GM21786 (cell line): ENCODE measurements at regions not wholly inside any gene's neighbourhood (a gene's known extent, or its start where the extent isn't known, plus 50 kb on each side); places are given as distances from the start of the nearest gene placed in this dataset.
A peak's percentile ranks its signal among the peaks of the same experiment; 100 is the strongest.
"Not testable (repeated sequence)": the region's sequence is repeated elsewhere in the genome, so short reads cannot be mapped to it uniquely, and the experiment has no call there.

Experiments
- ATAC-seq: cut with Tn5 transposase; IDR thresholded peaks from one replicate; pipeline ENCODE4 v1.9.1; 2021; ENCODE audit not compliant: unreplicated experiment

- no peak for ATAC-seq
These were observed 335.2 kb downstream of the FBXW7 start for GRCh38 chr4:152200511-152201333.

- no peak for ATAC-seq
These were observed 338.7 kb downstream of the FBXW7 start for GRCh38 chr4:152197211-152197610.

- ATAC-seq, result no peak
These were observed 340.0 kb downstream of the FBXW7 start for GRCh38 chr4:152195888-152196287.

- no peak for ATAC-seq
These were observed 342.8 kb downstream of the FBXW7 start for GRCh38 chr4:152193059-152193458.

- ATAC-seq, result no peak
These were observed 345.0 kb downstream of the FBXW7 start for GRCh38 chr4:152190907-152191306.

GRCh38 chr4:152189451-152190179 lies 346.3 kb downstream of the FBXW7 start:
- peak; percentile 83 for ATAC-seq

- no peak for ATAC-seq
These were observed 347.1 kb downstream of the FBXW7 start for GRCh38 chr4:152188801-152189200.

- no peak for ATAC-seq
These were observed 348.2 kb downstream of the FBXW7 start for GRCh38 chr4:152187693-152188092.

- no peak for ATAC-seq
These were observed 349.9 kb downstream of the FBXW7 start for GRCh38 chr4:152185786-152186550.

- no peak for ATAC-seq
These were observed 354.7 kb downstream of the FBXW7 start for GRCh38 chr4:152181150-152181549.

GRCh38 chr4:152180369-152180768 lies 355.5 kb downstream of the FBXW7 start:
- ATAC-seq, result no peak

- ATAC-seq, result not testable (repeated sequence)
These were observed 358.4 kb downstream of the FBXW7 start for GRCh38 chr4:152177538-152177937.

- no peak for ATAC-seq
These were observed 359.2 kb downstream of the FBXW7 start for GRCh38 chr4:152176627-152177214.

GRCh38 chr4:152175586-152175985 lies 360.3 kb downstream of the FBXW7 start:
- ATAC-seq, result no peak

- ATAC-seq, result no peak
These were observed 363.7 kb downstream of the FBXW7 start for GRCh38 chr4:152172146-152172545.

GRCh38 chr4:152171556-152171955 lies 364.3 kb downstream of the FBXW7 start:
- ATAC-seq, result no peak

- ATAC-seq, result no peak
These were observed 366.2 kb downstream of the FBXW7 start for GRCh38 chr4:152169683-152170082.

- ATAC-seq, result no peak
These were observed 366.8 kb downstream of the FBXW7 start for GRCh38 chr4:152168987-152169616.

- ATAC-seq, result no peak
These were observed 369.3 kb downstream of the FBXW7 start for GRCh38 chr4:152166567-152166966.

GRCh38 chr4:152165846-152166245 lies 370.0 kb downstream of the FBXW7 start:
- ATAC-seq, result no peak

- ATAC-seq, result no peak
These were observed 370.7 kb downstream of the FBXW7 start for GRCh38 chr4:152165146-152165545.
